HepG2 (cell line): ENCODE measurements at regions not wholly inside any gene's neighbourhood (a gene's known extent, or its start where the extent isn't known, plus 50 kb on each side); places are given as distances from the start of the nearest gene placed in this dataset.

Experiments
- ATAC-seq: fragments of 200-7000 bp; cut with Tn5 transposase; 3 replicates; pipeline ENCODE4 v1.9.1; 2020; ENCODE audit warnings: mild to moderate bottlenecking, moderate library complexity
- BruUV-seq: library from RNA; stranded (reverse); fragments of 400-500 nt; replicated peaks from 2 replicates; lab custom pipeline; 2021; lab: Mats Ljungman, UMichigan
- CTCF ChIA-PET: fragments of 300-600 bp; formaldehyde crosslinking; extraction: SDS; loops from one replicate; lab custom pipeline; 2021; ENCODE audit warnings: low total read pairs, inconsistent platforms, low intra/inter-chr PET ratio; lab: Yijun Ruan, JAX
- POLR2A ChIA-PET: fragments of 350-600 bp; sonication (Branson Sonifier 250); formaldehyde crosslinking; loops from one replicate; lab custom pipeline; 2020; ENCODE audit warnings: antibody characterized with exemption, inconsistent platforms; lab: Yijun Ruan, JAX
- DNase-seq: peaks from one replicate; pipeline ENCODE4 v3.0.0-alpha.2; 2015; ENCODE audit warnings: low spot score
- FAIRE-seq: peaks from 3 replicates; lab custom pipeline; 2011; peaks lifted over from hg19 to GRCh38; lab: Jason Lieb, UNC
- H2AFZ ChIP-seq: one replicate; pipeline ENCODE4 v1.6.1; 2011; ENCODE audit warnings: low read length, inconsistent platforms
- H3K27ac ChIP-seq: fragments of 300-600 bp; 3 replicates; pipeline ENCODE4 v1.8.0; 2011; ENCODE audit warnings: mixed run types, mild to moderate bottlenecking, mixed read lengths, low read length, inconsistent platforms; ENCODE audit not compliant: insufficient read depth; ENCODE audit errors: extremely low read length
- H3K27me3 ChIP-seq, 2 experiments: fragments of 200-600 bp in 1 of 2; 2 replicates in 1 of 2; 3 replicates in 1 of 2; pipeline versions ENCODE4 v1.6.0 to v1.8.0; 2011; ENCODE audit warnings: low read length in 2 of 2, mild to moderate bottlenecking in 2 of 2, moderate library complexity in 2 of 2, inconsistent platforms in 1 of 2; ENCODE audit not compliant: insufficient read depth in 2 of 2, control insufficient read depth in 1 of 2
- H3K36me3 ChIP-seq, 2 experiments: fragments of 200-600 bp in 1 of 2; replicated peaks in 1 of 2; 2 replicates in 1 of 2; 3 replicates in 1 of 2; pipeline versions ENCODE4 v1.5.1 to v1.8.0; 2011; ENCODE audit warnings: low read length in 2 of 2, inconsistent platforms in 1 of 2; ENCODE audit not compliant: insufficient read depth in 2 of 2, control insufficient read depth in 1 of 2
- H3K4me1 ChIP-seq: 2 replicates; pipeline ENCODE4 v1.5.1; 2012; ENCODE audit warnings: low read length, inconsistent platforms; ENCODE audit not compliant: insufficient read depth
- H3K4me2 ChIP-seq: 2 replicates; pipeline ENCODE4 v1.6.0; 2011; ENCODE audit warnings: low read depth, low read length, inconsistent platforms
- H3K4me3 ChIP-seq, 3 experiments: fragments of 200-600 bp in 1 of 3; sonication (generic), shearing (Covaris generic) in 1 of 3; replicated peaks in 1 of 3; 2 replicates each; pipeline ENCODE4 v1.5.1; 2011 to 2016; ENCODE audit warnings: low read length in 3 of 3, inconsistent platforms in 2 of 3, low read depth in 2 of 3, mild to moderate bottlenecking in 2 of 3, control low read depth in 1 of 3, mixed read lengths in 1 of 3; ENCODE audit not compliant: insufficient read depth in 1 of 3
- H3K79me2 ChIP-seq: one replicate; pipeline ENCODE4 v1.6.1; 2011; ENCODE audit warnings: low read length, inconsistent platforms; ENCODE audit not compliant: insufficient read depth
- H3K9ac ChIP-seq: 2 replicates; pipeline ENCODE4 v1.6.0; 2011; ENCODE audit warnings: mild to moderate bottlenecking, low read depth, low read length, inconsistent platforms; ENCODE audit not compliant: insufficient read depth
- H3K9me3 ChIP-seq: 2 replicates; pipeline ENCODE4 v1.5.1; 2012; ENCODE audit warnings: mild to moderate bottlenecking, low read length
- H4K20me1 ChIP-seq: 2 replicates; pipeline ENCODE4 v1.6.0; 2011; ENCODE audit warnings: inconsistent platforms, mild to moderate bottlenecking, low read length, moderate library complexity; ENCODE audit not compliant: insufficient read depth
- KLF15 ChIP-seq: sonication (generic); formaldehyde crosslinking; IDR thresholded peaks from 2 replicates; pipeline ENCODE4 v1.8.1; 2023; ENCODE audit warnings: borderline replicate concordance, mild to moderate bottlenecking, inconsistent platforms, missing genetic modification reagents, mixed read lengths
- NR2F6 ChIP-seq, 2 experiments: IDR thresholded peaks; 2 replicates each; pipeline ENCODE4 v1.6.1; 2016; ENCODE audit warnings: antibody characterized with exemption in 1 of 2, mild to moderate bottlenecking in 1 of 2
- RARA ChIP-seq: IDR thresholded peaks from 2 replicates; pipeline ENCODE4 v1.6.1; 2016; ENCODE audit warnings: missing genetic modification reagents, missing compliant biosample characterization
- RBM22 ChIP-seq: fragments of 200-400 bp; formaldehyde crosslinking; optimal IDR thresholded peaks from 2 replicates; pipeline ENCODE3; 2017; ENCODE audit warnings: mild to moderate bottlenecking, low read length, moderate library complexity
- REL ChIP-seq: sonication (generic); formaldehyde crosslinking; conservative IDR thresholded peaks from 2 replicates; pipeline ENCODE4 v1.8.0; 2022; ENCODE audit warnings: mild to moderate bottlenecking, missing genetic modification reagents, moderate library complexity
- TBX2 ChIP-seq: sonication (generic); formaldehyde crosslinking; IDR thresholded peaks from 2 replicates; pipeline ENCODE4 v1.5.0; 2020; ENCODE audit warnings: missing genetic modification reagents, mild to moderate bottlenecking, borderline replicate concordance
- ZBTB38 ChIP-seq: sonication (generic); formaldehyde crosslinking; IDR thresholded peaks from 2 replicates; pipeline ENCODE4 v1.5.1; 2020; ENCODE audit warnings: mild to moderate bottlenecking, missing genetic modification reagents
- ZC3H4 ChIP-seq: sonication (generic); formaldehyde crosslinking; IDR thresholded peaks from 2 replicates; pipeline ENCODE4 v1.4.0; 2020; ENCODE audit warnings: missing genetic modification reagents, borderline replicate concordance
- ZNF441 ChIP-seq: sonication (generic); formaldehyde crosslinking; IDR thresholded peaks from 2 replicates; pipeline ENCODE4 v1.7.0; 2021; ENCODE audit warnings: missing genetic modification reagents, borderline replicate concordance
- ZNF446 ChIP-seq: sonication (generic); formaldehyde crosslinking; IDR thresholded peaks from 2 replicates; pipeline ENCODE4 v1.5.0; 2020; ENCODE audit warnings: mild to moderate bottlenecking, missing genetic modification reagents
- ZNF703 ChIP-seq: sonication (generic); formaldehyde crosslinking; IDR thresholded peaks from 2 replicates; pipeline ENCODE4 v1.5.1; 2020; ENCODE audit warnings: missing genetic modification reagents, mild to moderate bottlenecking, moderate library complexity, borderline replicate concordance
- in situ Hi-C: cut with HindIII; loops from 2 replicates; pipeline ENCODE4 v1.10.0; 2017; ENCODE audit warnings: low pct_unique_long_range_greater_than_20kb; ENCODE audit not compliant: extremely low pct_ligation_motif_present
- intact Hi-C: fragments of 100-400 bp; cut with micrococcal nuclease; formaldehyde crosslinking; loops from one replicate; pipeline ENCODE4 v1.10.0; 2022; ENCODE audit not compliant: unreplicated experiment
- TF ChIP-seq, protein P1 (sequence below): sonication (generic); formaldehyde crosslinking; IDR thresholded peaks from 2 replicates; pipeline ENCODE4 v1.5.0; 2020; ENCODE audit warnings: missing genetic modification reagents
- TF ChIP-seq, protein P2 (sequence below): sonication (generic); formaldehyde crosslinking; IDR thresholded peaks from 2 replicates; pipeline ENCODE4 v1.8.0; 2022; ENCODE audit warnings: missing genetic modification reagents, mild to moderate bottlenecking, borderline replicate concordance
- TF ChIP-seq, protein P3 (sequence below): sonication (generic); formaldehyde crosslinking; IDR thresholded peaks from 2 replicates; pipeline ENCODE4 v1.9.0; 2021; ENCODE audit warnings: missing genetic modification reagents, mild to moderate bottlenecking, borderline replicate concordance
- TF ChIP-seq, protein P4 (sequence below): sonication (generic); formaldehyde crosslinking; IDR thresholded peaks from 2 replicates; pipeline ENCODE4 v1.9.0; 2021; ENCODE audit warnings: mild to moderate bottlenecking, missing genetic modification reagents

DNA sequence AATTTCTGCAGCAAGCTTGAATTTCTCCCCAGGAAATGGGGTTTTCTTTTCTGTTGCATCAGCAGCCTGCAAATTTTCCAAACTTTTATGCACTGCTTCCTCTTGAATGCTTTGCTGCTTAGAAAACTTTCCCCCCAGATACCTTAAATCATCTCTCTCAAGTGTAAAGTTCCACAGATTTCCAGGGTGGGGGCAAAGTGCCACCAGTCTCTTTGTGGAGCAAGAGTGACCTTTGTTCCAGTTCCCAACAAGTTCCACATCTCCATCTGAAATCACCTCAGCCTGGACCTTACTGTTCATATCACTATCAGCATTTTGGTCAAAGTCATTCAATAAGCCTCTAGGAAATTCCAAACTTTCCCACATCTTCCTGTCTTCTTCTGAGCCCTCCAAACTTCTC, 241.6 kb upstream of the TMTC1 start:
- TF ChIP-seq, protein P1, sequence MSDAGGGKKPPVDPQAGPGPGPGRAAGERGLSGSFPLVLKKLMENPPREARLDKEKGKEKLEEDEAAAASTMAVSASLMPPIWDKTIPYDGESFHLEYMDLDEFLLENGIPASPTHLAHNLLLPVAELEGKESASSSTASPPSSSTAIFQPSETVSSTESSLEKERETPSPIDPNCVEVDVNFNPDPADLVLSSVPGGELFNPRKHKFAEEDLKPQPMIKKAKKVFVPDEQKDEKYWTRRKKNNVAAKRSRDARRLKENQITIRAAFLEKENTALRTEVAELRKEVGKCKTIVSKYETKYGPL (CRISPR knock-in tag) = no peak
- TF ChIP-seq ZNF703 (CRISPR knock-in tag) (no peak), RBM22 (no peak), ZBTB38 (CRISPR knock-in tag) (no peak), RARA (CRISPR knock-in tag) (no peak), ZNF441 (CRISPR knock-in tag) (no peak), REL (CRISPR knock-in tag) (no peak), TBX2 (CRISPR knock-in tag) (no peak), ZC3H4 (CRISPR knock-in tag) (no peak), KLF15 (CRISPR knock-in tag) (no peak), NR2F6 (IDR thresholded peaks at IDR 0.05) (no peak), NR2F6 (CRISPR knock-in tag; IDR thresholded peaks at IDR 0.05) (no peak), ZNF446 (no peak)
- TF ChIP-seq, protein P2, sequence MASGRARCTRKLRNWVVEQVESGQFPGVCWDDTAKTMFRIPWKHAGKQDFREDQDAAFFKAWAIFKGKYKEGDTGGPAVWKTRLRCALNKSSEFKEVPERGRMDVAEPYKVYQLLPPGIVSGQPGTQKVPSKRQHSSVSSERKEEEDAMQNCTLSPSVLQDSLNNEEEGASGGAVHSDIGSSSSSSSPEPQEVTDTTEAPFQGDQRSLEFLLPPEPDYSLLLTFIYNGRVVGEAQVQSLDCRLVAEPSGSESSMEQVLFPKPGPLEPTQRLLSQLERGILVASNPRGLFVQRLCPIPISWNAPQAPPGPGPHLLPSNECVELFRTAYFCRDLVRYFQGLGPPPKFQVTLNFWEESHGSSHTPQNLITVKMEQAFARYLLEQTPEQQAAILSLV (CRISPR knock-in tag) = no peak
- TF ChIP-seq, protein P3, sequence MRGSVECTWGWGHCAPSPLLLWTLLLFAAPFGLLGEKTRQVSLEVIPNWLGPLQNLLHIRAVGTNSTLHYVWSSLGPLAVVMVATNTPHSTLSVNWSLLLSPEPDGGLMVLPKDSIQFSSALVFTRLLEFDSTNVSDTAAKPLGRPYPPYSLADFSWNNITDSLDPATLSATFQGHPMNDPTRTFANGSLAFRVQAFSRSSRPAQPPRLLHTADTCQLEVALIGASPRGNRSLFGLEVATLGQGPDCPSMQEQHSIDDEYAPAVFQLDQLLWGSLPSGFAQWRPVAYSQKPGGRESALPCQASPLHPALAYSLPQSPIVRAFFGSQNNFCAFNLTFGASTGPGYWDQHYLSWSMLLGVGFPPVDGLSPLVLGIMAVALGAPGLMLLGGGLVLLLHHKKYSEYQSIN (CRISPR knock-in tag) = no peak
- TF ChIP-seq, protein P4, sequence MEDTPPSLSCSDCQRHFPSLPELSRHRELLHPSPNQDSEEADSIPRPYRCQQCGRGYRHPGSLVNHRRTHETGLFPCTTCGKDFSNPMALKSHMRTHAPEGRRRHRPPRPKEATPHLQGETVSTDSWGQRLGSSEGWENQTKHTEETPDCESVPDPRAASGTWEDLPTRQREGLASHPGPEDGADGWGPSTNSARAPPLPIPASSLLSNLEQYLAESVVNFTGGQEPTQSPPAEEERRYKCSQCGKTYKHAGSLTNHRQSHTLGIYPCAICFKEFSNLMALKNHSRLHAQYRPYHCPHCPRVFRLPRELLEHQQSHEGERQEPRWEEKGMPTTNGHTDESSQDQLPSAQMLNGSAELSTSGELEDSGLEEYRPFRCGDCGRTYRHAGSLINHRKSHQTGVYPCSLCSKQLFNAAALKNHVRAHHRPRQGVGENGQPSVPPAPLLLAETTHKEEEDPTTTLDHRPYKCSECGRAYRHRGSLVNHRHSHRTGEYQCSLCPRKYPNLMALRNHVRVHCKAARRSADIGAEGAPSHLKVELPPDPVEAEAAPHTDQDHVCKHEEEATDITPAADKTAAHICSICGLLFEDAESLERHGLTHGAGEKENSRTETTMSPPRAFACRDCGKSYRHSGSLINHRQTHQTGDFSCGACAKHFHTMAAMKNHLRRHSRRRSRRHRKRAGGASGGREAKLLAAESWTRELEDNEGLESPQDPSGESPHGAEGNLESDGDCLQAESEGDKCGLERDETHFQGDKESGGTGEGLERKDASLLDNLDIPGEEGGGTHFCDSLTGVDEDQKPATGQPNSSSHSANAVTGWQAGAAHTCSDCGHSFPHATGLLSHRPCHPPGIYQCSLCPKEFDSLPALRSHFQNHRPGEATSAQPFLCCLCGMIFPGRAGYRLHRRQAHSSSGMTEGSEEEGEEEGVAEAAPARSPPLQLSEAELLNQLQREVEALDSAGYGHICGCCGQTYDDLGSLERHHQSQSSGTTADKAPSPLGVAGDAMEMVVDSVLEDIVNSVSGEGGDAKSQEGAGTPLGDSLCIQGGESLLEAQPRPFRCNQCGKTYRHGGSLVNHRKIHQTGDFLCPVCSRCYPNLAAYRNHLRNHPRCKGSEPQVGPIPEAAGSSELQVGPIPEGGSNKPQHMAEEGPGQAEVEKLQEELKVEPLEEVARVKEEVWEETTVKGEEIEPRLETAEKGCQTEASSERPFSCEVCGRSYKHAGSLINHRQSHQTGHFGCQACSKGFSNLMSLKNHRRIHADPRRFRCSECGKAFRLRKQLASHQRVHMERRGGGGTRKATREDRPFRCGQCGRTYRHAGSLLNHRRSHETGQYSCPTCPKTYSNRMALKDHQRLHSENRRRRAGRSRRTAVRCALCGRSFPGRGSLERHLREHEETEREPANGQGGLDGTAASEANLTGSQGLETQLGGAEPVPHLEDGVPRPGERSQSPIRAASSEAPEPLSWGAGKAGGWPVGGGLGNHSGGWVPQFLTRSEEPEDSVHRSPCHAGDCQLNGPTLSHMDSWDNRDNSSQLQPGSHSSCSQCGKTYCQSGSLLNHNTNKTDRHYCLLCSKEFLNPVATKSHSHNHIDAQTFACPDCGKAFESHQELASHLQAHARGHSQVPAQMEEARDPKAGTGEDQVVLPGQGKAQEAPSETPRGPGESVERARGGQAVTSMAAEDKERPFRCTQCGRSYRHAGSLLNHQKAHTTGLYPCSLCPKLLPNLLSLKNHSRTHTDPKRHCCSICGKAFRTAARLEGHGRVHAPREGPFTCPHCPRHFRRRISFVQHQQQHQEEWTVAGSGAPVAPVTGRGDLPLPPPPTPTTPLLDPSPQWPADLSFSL (CRISPR knock-in tag) = no peak
- in situ Hi-C loops (no loop called here), intact Hi-C loops (no loop called here)
- H3K4me3 ChIP-seq = no peak overlapping the region
- H4K20me1 ChIP-seq = no peaks in the 10 kb centered on the region
- H3K36me3 ChIP-seq = no peaks in the 10 kb centered on the region
- H3K9me3 ChIP-seq = peaks cover 9% of the 10 kb centered on the region
- H2AFZ ChIP-seq = no peak overlapping the region
- H3K27me3 ChIP-seq = no peaks in the 10 kb centered on the region
- no peak for ATAC-seq
- ChIA-PET POLR2A (no interaction called here), CTCF (no interaction called here)
- no peak overlapping the region for H3K4me2 ChIP-seq
- H3K4me1 ChIP-seq = no peaks in the 10 kb centered on the region
- H3K79me2 ChIP-seq = no peaks in the 10 kb centered on the region
- no peak overlapping the region for H3K27ac ChIP-seq
- no TSS peak for BruUV-seq
- no peak for DNase-seq
- no peak for FAIRE-seq
- H3K9ac ChIP-seq = no peak overlapping the region
